ENCODE measurements at regions not wholly inside any gene's neighbourhood (a gene's known extent, or its start where the extent isn't known, plus 50 kb on each side); places are given as distances from the start of the nearest gene placed in this dataset.
A peak's percentile ranks its signal among the peaks of the same experiment; 100 is the strongest.

- no peak for DNase-seq (ENCODE audit: low read depth, low spot score)
These were observed 259.6 kb upstream of the EPHA7 start for GRCh38 chr6:93678841-93679454.

GRCh38 chr6:93677264-93677965, 258.1 kb upstream of the EPHA7 start:
- DNase-seq (ENCODE audit: low read depth, low spot score): no peak

GRCh38 chr6:93676581-93676980, 257.2 kb upstream of the EPHA7 start:
- DNase-seq (ENCODE audit: low read depth, low spot score): no peak

GRCh38 chr6:93675856-93676417, 256.6 kb upstream of the EPHA7 start:
- DNase-seq (ENCODE audit: low read depth, low spot score): no peak

GRCh38 chr6:93663111-93663510, 243.8 kb upstream of the EPHA7 start:
- DNase-seq (ENCODE audit: low read depth, low spot score): no peak

GRCh38 chr6:93654548-93654947, 235.2 kb upstream of the EPHA7 start:
- no peak for DNase-seq (ENCODE audit: low read depth, low spot score)

- no peak for DNase-seq (ENCODE audit: low read depth, low spot score)
These were observed 225.3 kb upstream of the EPHA7 start for GRCh38 chr6:93644611-93645010.

GRCh38 chr6:93639126-93639525, 219.8 kb upstream of the EPHA7 start:
- no peak for DNase-seq (ENCODE audit: low read depth, low spot score)

- peak; percentile 75 for DNase-seq (ENCODE audit: low read depth, low spot score)
These were observed 217.8 kb upstream of the EPHA7 start for GRCh38 chr6:93636987-93637664.

GRCh38 chr6:93624408-93624807, 205.0 kb upstream of the EPHA7 start:
- DNase-seq (ENCODE audit: low read depth, low spot score): peak; percentile 18

- no peak for DNase-seq (ENCODE audit: low read depth, low spot score)
These were observed 202.1 kb upstream of the EPHA7 start for GRCh38 chr6:93621442-93621841.

GRCh38 chr6:93604951-93605350, 185.6 kb upstream of the EPHA7 start:
- DNase-seq (ENCODE audit: low read depth, low spot score): no peak

GRCh38 chr6:93592417-93592816, 173.1 kb upstream of the EPHA7 start:
- DNase-seq (ENCODE audit: low read depth, low spot score): no peak

GRCh38 chr6:93586306-93586705, 166.9 kb upstream of the EPHA7 start:
- no peak for DNase-seq (ENCODE audit: low read depth, low spot score)

GRCh38 chr6:93584300-93584699, 164.9 kb upstream of the EPHA7 start:
- DNase-seq (ENCODE audit: low read depth, low spot score): no peak

GRCh38 chr6:93581371-93581770, 162.0 kb upstream of the EPHA7 start:
- DNase-seq (ENCODE audit: low read depth, low spot score): no peak

- no peak for DNase-seq (ENCODE audit: low read depth, low spot score)
These were observed 161.1 kb upstream of the EPHA7 start for GRCh38 chr6:93580446-93580845.

- DNase-seq (ENCODE audit: low read depth, low spot score): no peak
These were observed 156.3 kb upstream of the EPHA7 start for GRCh38 chr6:93575495-93576267.

GRCh38 chr6:93574299-93574698, 154.9 kb upstream of the EPHA7 start:
- no peak for DNase-seq (ENCODE audit: low read depth, low spot score)

GRCh38 chr6:93571346-93571745, 152.0 kb upstream of the EPHA7 start:
- DNase-seq (ENCODE audit: low read depth, low spot score): no peak

GRCh38 chr6:93568169-93568568, 148.8 kb upstream of the EPHA7 start:
- no peak for DNase-seq (ENCODE audit: low read depth, low spot score)

GRCh38 chr6:93567164-93567563, 147.8 kb upstream of the EPHA7 start:
- no peak for DNase-seq (ENCODE audit: low read depth, low spot score)

Data from ELF-1 (cell line).